Thyroid gland (tissue), 4 donors: ENCODE measurements at regions not wholly inside any gene's neighbourhood (a gene's known extent, or its start where the extent isn't known, plus 50 kb on each side); places are given as distances from the start of the nearest gene placed in this dataset.

Experiments used
- CTCF ChIP-seq, 6 experiments: fragments of 200-600 bp in 3 of 6; fragments of 450-650 bp in 3 of 6; sonication (generic) in 3 of 6; IDR thresholded peaks; one replicate each; pipeline ENCODE4 v1.5.1; 2016 to 2019; ENCODE audit warnings: antibody characterized with exemption in 6 of 6, mild to moderate bottlenecking in 2 of 6, inconsistent platforms in 1 of 6, moderate library complexity in 1 of 6
- POLR2A ChIP-seq, 2 donors: fragments of 450-650 bp; IDR thresholded peaks; one replicate each; pipeline ENCODE4 v1.6.1; 2017; ENCODE audit warnings: antibody characterized with exemption in 2 of 2, mild to moderate bottlenecking in 2 of 2, moderate library complexity in 1 of 2

GRCh38 chr14:101506926-101507835 lies 54.1 kb upstream of the DIO3 start:
- TF ChIP-seq POLR2A (IDR thresholded peaks at IDR 0.05) (no peak), CTCF (IDR thresholded peaks at IDR 0.05) (no peak)
